Tibial artery (tissue), 4 donors: ENCODE measurements at regions not wholly inside any gene's neighbourhood (a gene's known extent, or its start where the extent isn't known, plus 50 kb on each side); places are given as distances from the start of the nearest gene placed in this dataset.

Experiments
- DNase-seq, 2 donors: peaks; one replicate each; pipeline ENCODE4 v3.0.0-alpha.2; 2019
- H3K27ac ChIP-seq, 2 donors: fragments of 200-600 bp; sonication (generic) in 1 of 2; 1 replicate in 1 of 2; 2 replicates in 1 of 2; pipeline ENCODE4 v1.5.1; 2018 to 2019; ENCODE audit warnings: mild to moderate bottlenecking in 1 of 2
- H3K27me3 ChIP-seq, 2 donors: fragments of 200-600 bp; sonication (generic) in 1 of 2; one replicate each; pipeline versions ENCODE4 v1.5.1 to v1.6.0; 2016 to 2019
- H3K36me3 ChIP-seq, 3 donors: fragments of 200-600 bp; sonication (generic) in 2 of 3; one replicate each; pipeline ENCODE4 v1.5.1; 2016 to 2019; ENCODE audit warnings: mild to moderate bottlenecking in 2 of 3
- H3K4me1 ChIP-seq, 4 donors: fragments of 200-600 bp; sonication (generic) in 2 of 4; 1 replicate in 3 of 4; 2 replicates in 1 of 4; pipeline ENCODE4 v1.5.1; 2016 to 2019
- H3K4me3 ChIP-seq, 2 donors: fragments of 200-600 bp; sonication (generic) in 1 of 2; 1 replicate in 1 of 2; 2 replicates in 1 of 2; pipeline ENCODE4 v1.5.1; 2018 to 2019; ENCODE audit warnings: mild to moderate bottlenecking in 2 of 2
- H3K9me3 ChIP-seq, 3 donors: fragments of 200-600 bp; sonication (generic) in 1 of 3; one replicate each; pipeline ENCODE4 v1.5.1; 2016 to 2019
- intact Hi-C: fragments of 100-400 bp; cut with DNase I; formaldehyde crosslinking; loops from one replicate; pipeline ENCODE4 v1.15.0; 2023; ENCODE audit warnings: low total_unique reads
- TF ChIP-seq, protein P1 (sequence below), 2 experiments: fragments of 200-600 bp in 1 of 2; fragments of 450-650 bp in 1 of 2; IDR thresholded peaks; one replicate each; pipeline ENCODE4 v1.5.1; 2017 to 2019; ENCODE audit warnings: antibody characterized with exemption in 2 of 2, mild to moderate bottlenecking in 1 of 2, moderate library complexity in 1 of 2

DNA sequence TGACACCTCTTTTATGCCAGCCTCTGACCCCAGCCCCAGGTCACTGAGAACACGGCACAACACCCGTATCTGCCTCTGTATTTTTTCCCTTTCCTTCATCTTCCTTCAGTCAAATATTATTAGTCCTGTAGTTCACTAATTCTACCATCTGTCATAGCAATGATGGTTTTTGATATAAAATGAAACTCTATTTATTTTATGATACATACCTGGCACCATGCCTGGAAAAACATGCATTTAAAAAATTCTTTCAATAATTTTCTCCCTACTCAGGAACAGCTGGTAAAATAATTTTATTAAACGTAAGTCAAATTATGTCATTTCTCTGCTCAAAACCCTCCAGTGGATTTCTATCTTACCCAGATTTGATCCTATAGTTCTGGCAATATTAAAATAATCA lies 224.7 kb downstream of the CDH7 start:
- Histone ChIP-seq H3K27me3 (no peaks in the 10 kb centered on the region), H3K9me3 (no peaks in the 10 kb centered on the region), H3K27ac (no peak overlapping the region), H3K4me1 (no peaks in the 10 kb centered on the region), H3K36me3 (no peaks in the 10 kb centered on the region), H3K4me3 (no peak overlapping the region)
- TF ChIP-seq, protein P1, sequence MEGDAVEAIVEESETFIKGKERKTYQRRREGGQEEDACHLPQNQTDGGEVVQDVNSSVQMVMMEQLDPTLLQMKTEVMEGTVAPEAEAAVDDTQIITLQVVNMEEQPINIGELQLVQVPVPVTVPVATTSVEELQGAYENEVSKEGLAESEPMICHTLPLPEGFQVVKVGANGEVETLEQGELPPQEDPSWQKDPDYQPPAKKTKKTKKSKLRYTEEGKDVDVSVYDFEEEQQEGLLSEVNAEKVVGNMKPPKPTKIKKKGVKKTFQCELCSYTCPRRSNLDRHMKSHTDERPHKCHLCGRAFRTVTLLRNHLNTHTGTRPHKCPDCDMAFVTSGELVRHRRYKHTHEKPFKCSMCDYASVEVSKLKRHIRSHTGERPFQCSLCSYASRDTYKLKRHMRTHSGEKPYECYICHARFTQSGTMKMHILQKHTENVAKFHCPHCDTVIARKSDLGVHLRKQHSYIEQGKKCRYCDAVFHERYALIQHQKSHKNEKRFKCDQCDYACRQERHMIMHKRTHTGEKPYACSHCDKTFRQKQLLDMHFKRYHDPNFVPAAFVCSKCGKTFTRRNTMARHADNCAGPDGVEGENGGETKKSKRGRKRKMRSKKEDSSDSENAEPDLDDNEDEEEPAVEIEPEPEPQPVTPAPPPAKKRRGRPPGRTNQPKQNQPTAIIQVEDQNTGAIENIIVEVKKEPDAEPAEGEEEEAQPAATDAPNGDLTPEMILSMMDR (IDR thresholded peaks at IDR 0.05) = no peak
- no peak for DNase-seq
- intact Hi-C loops = no loop called here

DNA sequence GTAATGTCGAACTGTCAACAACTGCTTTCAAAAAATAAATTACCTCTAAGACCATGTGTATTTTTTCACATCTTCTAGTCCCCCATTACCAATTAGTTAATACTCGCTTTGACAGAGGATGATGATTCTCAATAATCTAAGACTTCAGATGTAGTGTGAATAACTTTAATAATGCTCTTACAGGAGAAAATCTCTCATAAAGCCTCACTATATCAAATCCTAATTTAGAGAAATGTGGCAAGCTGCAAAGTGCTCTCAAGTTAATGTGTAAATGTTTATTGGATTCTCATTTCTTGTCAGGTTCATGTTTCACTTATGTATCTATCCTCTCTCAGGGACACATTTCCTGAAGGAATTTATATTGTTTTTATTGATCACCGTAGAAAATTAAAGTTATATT lies 223.9 kb downstream of the CDH7 start:
- no peaks in the 10 kb centered on the region for H3K9me3 ChIP-seq
- H3K27me3 ChIP-seq = no peaks in the 10 kb centered on the region
- no peaks in the 10 kb centered on the region for H3K4me1 ChIP-seq
- H3K36me3 ChIP-seq = no peaks in the 10 kb centered on the region
- DNase-seq = no peak
- TF ChIP-seq, protein P1 (IDR thresholded peaks at IDR 0.05) = no peak
- H3K4me3 ChIP-seq = no peak overlapping the region
- intact Hi-C loops = no loop called here
- H3K27ac ChIP-seq = no peak overlapping the region

DNA sequence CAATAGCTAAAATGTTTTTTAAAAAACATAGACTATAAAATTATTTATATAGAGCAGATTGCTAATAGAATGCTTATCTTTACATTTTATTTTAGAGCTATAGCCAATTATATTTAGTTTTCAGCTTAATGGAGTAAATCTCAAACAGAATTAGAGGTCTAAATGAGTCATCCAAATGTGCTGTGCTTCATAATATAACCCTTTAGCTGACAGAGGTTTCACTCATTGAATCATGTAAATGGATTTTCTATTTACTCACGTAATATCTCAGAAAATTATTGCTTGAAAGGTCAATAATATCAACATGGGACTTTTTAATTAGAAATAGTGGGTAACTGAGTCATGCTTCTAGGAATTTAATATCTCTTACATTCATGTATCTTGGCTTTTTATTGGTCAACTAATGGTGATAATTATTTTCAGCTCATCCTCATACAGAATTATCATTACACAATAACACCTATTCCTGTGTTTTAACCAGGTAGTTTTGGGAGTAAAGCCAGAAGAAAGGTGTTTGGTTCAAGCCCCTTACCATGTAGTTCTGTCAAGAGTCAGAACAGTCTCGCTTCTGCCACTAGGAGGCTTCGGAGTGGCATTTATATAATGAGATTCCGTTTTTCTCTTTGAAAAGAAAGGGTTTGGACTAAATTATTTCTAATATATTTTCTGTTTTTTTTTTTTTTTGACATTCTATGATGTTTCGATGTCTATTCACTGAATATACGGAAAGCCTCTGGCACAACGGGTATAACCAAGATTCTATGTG lies 217.6 kb downstream of the CDH7 start:
- Histone ChIP-seq H3K4me1 (no peaks in the 10 kb centered on the region), H3K27ac (no peak overlapping the region), H3K4me3 (no peak overlapping the region), H3K27me3 (no peaks in the 10 kb centered on the region), H3K36me3 (no peaks in the 10 kb centered on the region), H3K9me3 (no peaks in the 10 kb centered on the region)
- intact Hi-C loops = no loop called here
- DNase-seq = no peak
- TF ChIP-seq, protein P1 (IDR thresholded peaks at IDR 0.05) = no peak

DNA sequence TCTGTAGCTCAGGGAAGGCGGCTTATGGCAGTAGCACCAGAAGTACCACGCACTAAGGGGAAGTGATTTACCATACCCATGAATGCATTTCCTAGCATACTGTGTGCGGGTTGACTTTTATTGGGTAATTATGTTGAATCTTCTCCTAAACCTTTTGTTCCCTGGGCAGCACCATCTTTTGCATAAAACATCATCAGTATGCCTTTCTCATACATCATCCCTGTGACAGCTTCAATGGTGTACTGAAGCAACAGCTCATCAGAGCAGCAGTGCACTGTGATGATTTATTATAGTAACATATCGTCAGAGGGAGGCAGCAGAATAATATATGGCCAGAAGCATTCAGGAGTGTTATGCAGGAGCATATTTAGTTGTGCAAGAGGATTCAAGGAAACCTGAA lies 204.9 kb downstream of the CDH7 start:
- TF ChIP-seq, protein P1 (IDR thresholded peaks at IDR 0.05) = no peak
- no peak for DNase-seq
- no peaks in the 10 kb centered on the region for H3K4me1 ChIP-seq
- intact Hi-C loops = no loop called here
- H3K27ac ChIP-seq = no peak overlapping the region
- H3K4me3 ChIP-seq = no peak overlapping the region
- H3K27me3 ChIP-seq = no peaks in the 10 kb centered on the region
- no peaks in the 10 kb centered on the region for H3K36me3 ChIP-seq
- no peaks in the 10 kb centered on the region for H3K9me3 ChIP-seq

DNA sequence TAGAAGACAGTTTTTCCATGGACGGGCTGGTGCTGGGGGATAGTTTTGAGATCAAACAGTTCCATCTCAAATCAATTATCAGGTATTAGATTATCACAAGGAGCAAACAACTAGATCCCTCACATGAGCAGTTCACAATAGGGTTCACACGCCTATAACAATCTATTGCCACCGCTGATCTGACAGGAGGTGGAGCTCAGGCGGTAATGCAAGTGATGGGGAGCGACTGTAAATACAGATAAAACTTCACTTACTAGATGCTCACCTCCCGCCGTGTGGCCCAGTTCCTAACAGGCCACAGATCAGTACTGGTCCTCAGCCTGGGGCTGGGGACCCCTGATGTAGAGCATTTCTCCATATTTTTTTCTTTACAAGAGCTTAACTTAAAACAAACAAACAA lies 203.6 kb downstream of the CDH7 start:
- Histone ChIP-seq H3K9me3 (no peaks in the 10 kb centered on the region), H3K4me3 (no peak overlapping the region), H3K27me3 (no peaks in the 10 kb centered on the region), H3K36me3 (no peaks in the 10 kb centered on the region), H3K27ac (no peak overlapping the region), H3K4me1 (no peaks in the 10 kb centered on the region)
- intact Hi-C loops = no loop called here
- DNase-seq = no peak
- TF ChIP-seq, protein P1 (IDR thresholded peaks at IDR 0.05) = no peak

DNA sequence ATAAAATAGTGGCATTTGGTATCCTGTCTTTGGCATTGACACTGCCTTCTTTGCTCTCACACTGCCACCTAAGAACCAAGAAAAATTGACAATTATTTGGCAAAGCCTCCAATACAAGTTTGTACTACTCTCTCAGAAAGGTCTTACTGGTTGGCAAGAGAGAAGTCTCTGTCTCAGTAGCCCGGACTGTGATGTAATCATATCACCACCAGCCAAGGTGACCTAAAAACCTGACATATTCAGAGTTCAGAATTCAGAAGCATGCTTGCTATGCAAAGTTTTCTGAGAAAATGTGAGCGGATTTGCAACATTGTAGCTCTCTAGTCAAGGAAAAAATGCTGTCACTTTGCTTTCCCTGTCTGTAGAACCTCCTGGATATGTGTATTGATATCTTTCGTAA lies 196.0 kb downstream of the CDH7 start:
- no peak for DNase-seq
- Histone ChIP-seq H3K4me3 (no peak overlapping the region), H3K27ac (no peak overlapping the region), H3K36me3 (no peaks in the 10 kb centered on the region), H3K27me3 (no peaks in the 10 kb centered on the region), H3K9me3 (no peaks in the 10 kb centered on the region), H3K4me1 (no peaks in the 10 kb centered on the region)
- intact Hi-C loops = no loop called here
- TF ChIP-seq, protein P1 (IDR thresholded peaks at IDR 0.05) = no peak
